Inflammatory macrophage (primary cell): ENCODE measurements at regions not wholly inside any gene's neighbourhood (a gene's known extent, or its start where the extent isn't known, plus 50 kb on each side); places are given as distances from the start of the nearest gene placed in this dataset.
A peak's percentile ranks its signal among the peaks of the same experiment; 100 is the strongest.

ENCODE experiments used
- DNase-seq, 2 donors: peaks; one replicate each; pipeline ENCODE4 v3.0.0-alpha.2; 2020 to 2022

GRCh38 chr1:219109424-219110018, 64.2 kb upstream of the LYPLAL1 start:
- no peak for DNase-seq

- no peak for DNase-seq
These were observed 60.4 kb upstream of the LYPLAL1 start for GRCh38 chr1:219113261-219113660.

DNA sequence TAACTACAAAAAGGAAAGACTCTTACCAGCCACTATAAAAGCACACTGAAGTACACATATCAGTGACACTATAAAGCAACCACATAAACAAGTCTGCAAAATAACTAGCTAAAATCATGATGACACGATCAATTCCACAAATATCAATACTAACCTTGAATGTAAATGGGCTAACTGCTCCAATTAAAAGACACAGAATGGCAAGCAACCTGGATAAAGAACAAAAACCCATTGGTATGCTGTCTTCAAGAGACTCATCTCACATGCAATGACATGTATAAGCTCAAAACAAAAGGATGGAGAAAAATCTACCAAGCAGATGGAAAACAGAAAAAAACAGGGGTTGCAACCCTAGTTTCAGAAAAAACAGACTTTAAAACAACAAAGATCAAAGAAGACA, 59.7 kb upstream of the LYPLAL1 start:
- no peak for DNase-seq

DNA sequence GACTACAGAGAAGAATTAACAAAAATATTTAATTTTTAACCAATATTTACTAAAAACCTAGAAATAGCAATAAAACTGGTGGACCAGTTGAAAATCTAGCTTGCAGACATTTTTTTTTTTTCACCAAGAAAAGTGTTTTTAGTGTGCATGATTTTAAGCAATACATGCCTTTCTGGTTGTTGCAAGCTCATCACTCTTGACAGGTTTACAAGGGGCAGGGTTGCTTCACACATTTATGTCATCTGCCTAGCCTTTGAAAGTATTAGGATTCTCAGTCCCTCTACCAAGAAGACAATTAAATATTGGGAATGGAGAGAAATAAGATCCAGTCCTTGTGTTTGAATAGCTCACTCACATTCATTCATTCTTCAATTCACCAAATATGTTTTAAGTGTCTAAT, 53.8 kb upstream of the LYPLAL1 start:
- no peak for DNase-seq

DNA sequence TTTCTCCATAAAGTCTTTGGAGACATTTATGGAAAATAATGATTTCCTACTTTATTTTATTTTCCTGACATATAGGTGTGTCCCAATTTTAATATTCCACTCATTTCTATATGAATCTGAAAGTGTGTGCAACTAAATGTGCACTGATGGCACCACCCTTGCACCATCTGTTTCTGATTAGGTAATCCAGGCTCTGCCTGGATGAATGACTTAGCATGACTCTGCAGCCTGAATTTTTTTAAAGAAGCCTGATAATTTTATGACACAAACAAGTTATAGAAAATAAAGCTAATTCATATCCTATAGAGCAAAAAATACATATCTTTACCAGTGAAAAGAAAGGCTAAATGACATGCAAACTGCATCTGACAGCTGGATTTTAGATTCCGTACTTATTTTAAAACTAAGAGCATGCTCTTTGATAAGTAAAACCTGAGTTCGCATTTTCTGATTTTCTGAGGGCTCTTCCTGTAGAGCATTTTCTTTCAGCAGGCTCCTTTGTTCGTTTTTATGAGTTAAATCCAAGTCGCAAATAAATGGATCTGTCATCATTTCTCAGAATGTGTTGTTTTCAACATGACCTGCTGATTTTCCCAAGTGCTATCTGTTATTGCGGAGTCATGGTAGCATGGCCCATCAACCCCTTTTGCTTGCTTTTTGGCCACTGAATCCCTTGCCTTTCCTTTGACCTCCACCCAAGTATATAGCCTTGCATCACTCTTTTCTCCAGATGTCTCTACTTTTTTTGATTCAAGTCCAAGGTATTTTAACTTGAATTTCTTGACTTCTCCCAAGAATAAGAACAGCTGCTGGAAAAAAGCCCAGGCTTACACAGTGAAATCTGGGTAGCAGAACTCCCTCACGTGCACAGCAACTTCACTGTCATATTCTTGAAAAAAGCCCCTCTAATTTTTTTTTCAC, 52.8 kb upstream of the LYPLAL1 start:
- peak; percentile 66 to 73 for DNase-seq

GRCh38 chr1:219121679-219122078, 52.0 kb upstream of the LYPLAL1 start:
- DNase-seq, result no peak

DNA sequence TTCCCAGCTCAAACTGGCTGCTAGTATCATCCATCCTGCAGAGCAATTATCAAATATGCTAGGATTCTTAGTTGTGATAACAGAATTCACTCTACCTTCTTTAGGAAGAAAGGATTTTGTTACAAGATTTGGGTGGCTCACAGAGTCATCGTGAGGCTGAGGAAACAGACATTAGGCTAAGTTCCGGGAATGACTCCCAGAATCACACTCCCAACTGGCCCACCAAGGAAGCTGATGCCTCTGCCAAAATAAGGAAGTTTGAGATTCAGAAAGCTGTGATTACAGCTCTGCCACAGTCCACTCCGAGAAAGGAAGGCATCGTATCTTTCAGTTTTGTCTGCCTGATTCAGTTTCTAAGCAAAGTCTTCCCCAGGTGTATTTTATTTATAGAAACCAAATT, 50.6 kb upstream of the LYPLAL1 start:
- DNase-seq, result peak in 1 of 2 donors; percentile 27
